ENCODE measurements at regions not wholly inside any gene's neighbourhood (a gene's known extent, or its start where the extent isn't known, plus 50 kb on each side); places are given as distances from the start of the nearest gene placed in this dataset.

DNA sequence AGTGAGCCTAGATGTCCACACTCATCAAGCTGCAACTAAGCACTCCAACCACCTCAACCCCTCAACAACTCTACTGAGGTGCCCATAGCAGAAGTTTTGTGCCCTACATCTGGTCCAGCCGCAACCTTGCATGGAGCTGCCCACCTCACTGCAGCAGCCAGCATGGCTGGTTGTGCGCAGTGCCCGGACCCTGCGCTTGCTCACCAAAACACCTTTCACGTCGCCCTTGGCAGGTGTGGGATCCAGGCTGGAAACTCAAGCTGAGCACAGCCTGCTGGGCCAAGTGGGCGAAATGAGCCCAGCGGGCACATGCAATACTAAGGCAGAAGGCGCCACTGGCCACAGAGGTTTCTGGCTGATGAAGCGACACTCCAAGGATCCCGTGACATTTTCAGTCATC, 902.4 kb downstream of the TBC1D32 start:
- CTCF ChIA-PET, result no interaction called here
- TF ChIP-seq EZH2 (IDR thresholded peaks at IDR 0.05; ENCODE audit: borderline replicate concordance, low read depth, low read length, poor library complexity, severe bottlenecking), result no peak
- TF ChIP-seq, protein P1, sequence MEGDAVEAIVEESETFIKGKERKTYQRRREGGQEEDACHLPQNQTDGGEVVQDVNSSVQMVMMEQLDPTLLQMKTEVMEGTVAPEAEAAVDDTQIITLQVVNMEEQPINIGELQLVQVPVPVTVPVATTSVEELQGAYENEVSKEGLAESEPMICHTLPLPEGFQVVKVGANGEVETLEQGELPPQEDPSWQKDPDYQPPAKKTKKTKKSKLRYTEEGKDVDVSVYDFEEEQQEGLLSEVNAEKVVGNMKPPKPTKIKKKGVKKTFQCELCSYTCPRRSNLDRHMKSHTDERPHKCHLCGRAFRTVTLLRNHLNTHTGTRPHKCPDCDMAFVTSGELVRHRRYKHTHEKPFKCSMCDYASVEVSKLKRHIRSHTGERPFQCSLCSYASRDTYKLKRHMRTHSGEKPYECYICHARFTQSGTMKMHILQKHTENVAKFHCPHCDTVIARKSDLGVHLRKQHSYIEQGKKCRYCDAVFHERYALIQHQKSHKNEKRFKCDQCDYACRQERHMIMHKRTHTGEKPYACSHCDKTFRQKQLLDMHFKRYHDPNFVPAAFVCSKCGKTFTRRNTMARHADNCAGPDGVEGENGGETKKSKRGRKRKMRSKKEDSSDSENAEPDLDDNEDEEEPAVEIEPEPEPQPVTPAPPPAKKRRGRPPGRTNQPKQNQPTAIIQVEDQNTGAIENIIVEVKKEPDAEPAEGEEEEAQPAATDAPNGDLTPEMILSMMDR (conservative IDR thresholded peaks at IDR 0.05; ENCODE audit: low read depth, low read length), result no peak

DNA sequence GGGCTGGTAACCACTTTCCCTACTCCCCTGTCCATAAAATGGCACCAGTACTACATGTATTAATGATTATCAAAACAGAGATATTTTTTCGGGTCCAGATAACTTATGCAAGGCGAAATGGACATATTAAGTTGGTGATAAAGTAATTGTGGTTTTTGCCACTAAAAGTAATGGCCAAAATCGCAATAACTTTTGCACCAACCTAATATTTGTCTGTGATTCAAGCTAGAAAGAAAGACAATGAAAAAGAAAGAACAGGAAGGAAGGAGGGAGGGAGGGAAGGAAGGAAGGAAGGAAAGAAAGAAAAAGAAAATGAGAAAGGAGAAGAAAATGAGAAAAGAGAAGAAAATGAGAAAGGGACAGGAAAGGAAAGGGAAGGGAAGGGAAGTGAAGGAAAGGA, 922.9 kb downstream of the TBC1D32 start:
- ChIA-PET POLR2A (ENCODE audit: low non-redundant PET) (no interaction called here), CTCF (no interaction called here)
- Histone ChIP-seq H3K4me3 (ENCODE audit: low read depth, low read length, poor library complexity, severe bottlenecking) (no peak overlapping the region), H3K9me3 (ENCODE audit: low read depth, low read length, poor library complexity, severe bottlenecking) (no peaks in the 10 kb centered on the region), H3K4me1 (ENCODE audit: insufficient read depth, low read length, poor library complexity, severe bottlenecking) (no peaks in the 10 kb centered on the region), H3K27me3 (replicated peaks; ENCODE audit: insufficient read depth, low read depth, low read length, poor library complexity) (no peaks in the 10 kb centered on the region), H3K27ac (ENCODE audit: low read depth, low read length, poor library complexity, severe bottlenecking) (no peak overlapping the region), H3K36me3 (ENCODE audit: insufficient read depth, low read length, poor library complexity, severe bottlenecking) (no peaks in the 10 kb centered on the region)
- no peak for TF ChIP-seq EZH2 (IDR thresholded peaks at IDR 0.05; ENCODE audit: borderline replicate concordance, low read depth, low read length, poor library complexity, severe bottlenecking)
- TF ChIP-seq, protein P1 (conservative IDR thresholded peaks at IDR 0.05; ENCODE audit: low read depth, low read length), result no peak
- BruUV-seq (replicated peaks), result no TSS peak
- intact Hi-C loops (cut with micrococcal nuclease; ENCODE audit: unreplicated experiment), result no loop called here
- no peak for DNase-seq (ENCODE audit: low spot score)

More for the DNA sequence above, 902.4 kb downstream of the TBC1D32 start:
- POLR2A ChIA-PET (ENCODE audit: low non-redundant PET), result no interaction called here
- Histone ChIP-seq H3K4me3 (ENCODE audit: low read depth, low read length, poor library complexity, severe bottlenecking) (no peak overlapping the region), H3K36me3 (ENCODE audit: insufficient read depth, low read length, poor library complexity, severe bottlenecking) (no peaks in the 10 kb centered on the region), H3K27me3 (replicated peaks; ENCODE audit: insufficient read depth, low read depth, low read length, poor library complexity) (no peaks in the 10 kb centered on the region), H3K4me1 (ENCODE audit: insufficient read depth, low read length, poor library complexity, severe bottlenecking) (no peaks in the 10 kb centered on the region), H3K9me3 (ENCODE audit: low read depth, low read length, poor library complexity, severe bottlenecking) (peaks cover 4% of the 10 kb centered on the region), H3K27ac (ENCODE audit: low read depth, low read length, poor library complexity, severe bottlenecking) (no peak overlapping the region)
- intact Hi-C loops (cut with micrococcal nuclease; ENCODE audit: unreplicated experiment), result no loop called here
- BruUV-seq (replicated peaks), result no TSS peak
- DNase-seq (ENCODE audit: low spot score), result no peak

DNA sequence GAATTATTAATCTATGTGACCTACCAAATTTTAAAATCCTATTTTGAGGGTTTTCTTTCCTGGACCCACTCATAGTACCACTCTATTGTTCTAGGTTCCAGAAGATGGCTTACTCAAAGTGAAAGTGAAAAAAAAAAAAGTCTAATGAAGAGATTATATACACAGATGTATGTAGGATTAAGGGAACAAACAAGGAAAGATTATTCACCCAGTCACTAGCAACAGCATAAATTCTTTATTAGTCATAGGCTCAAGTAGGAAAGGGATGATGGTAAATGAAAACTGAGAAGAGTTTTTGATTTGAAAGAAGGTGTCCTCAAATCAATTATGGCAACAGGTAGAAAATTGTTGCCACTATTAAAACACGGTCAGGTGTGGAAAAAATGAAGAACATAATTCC, 923.7 kb downstream of the TBC1D32 start:
- Histone ChIP-seq H3K4me1 (ENCODE audit: insufficient read depth, low read length, poor library complexity, severe bottlenecking) (no peaks in the 10 kb centered on the region), H3K36me3 (ENCODE audit: insufficient read depth, low read length, poor library complexity, severe bottlenecking) (no peaks in the 10 kb centered on the region), H3K9me3 (ENCODE audit: low read depth, low read length, poor library complexity, severe bottlenecking) (no peaks in the 10 kb centered on the region), H3K4me3 (ENCODE audit: low read depth, low read length, poor library complexity, severe bottlenecking) (no peak overlapping the region), H3K27me3 (replicated peaks; ENCODE audit: insufficient read depth, low read depth, low read length, poor library complexity) (no peaks in the 10 kb centered on the region), H3K27ac (ENCODE audit: low read depth, low read length, poor library complexity, severe bottlenecking) (no peak overlapping the region)
- ChIA-PET CTCF (no interaction called here), POLR2A (ENCODE audit: low non-redundant PET) (no interaction called here)
- BruUV-seq (replicated peaks), result no TSS peak
- intact Hi-C loops (cut with micrococcal nuclease; ENCODE audit: unreplicated experiment), result no loop called here
- DNase-seq (ENCODE audit: low spot score), result no peak
- TF ChIP-seq, protein P1 (conservative IDR thresholded peaks at IDR 0.05; ENCODE audit: low read depth, low read length), result no peak
- no peak for TF ChIP-seq EZH2 (IDR thresholded peaks at IDR 0.05; ENCODE audit: borderline replicate concordance, low read depth, low read length, poor library complexity, severe bottlenecking)
